Left cardiac atrium (tissue), 4 donors: ENCODE measurements at regions not wholly inside any gene's neighbourhood (a gene's known extent, or its start where the extent isn't known, plus 50 kb on each side); places are given as distances from the start of the nearest gene placed in this dataset.
"Not testable (repeated sequence)": the region's sequence is repeated elsewhere in the genome, so short reads cannot be mapped to it uniquely, and the experiment has no call there.

Experiments
- ATAC-seq, 2 donors: fragments of 200-7000 bp; cut with Tn5 transposase; one replicate each; pipeline ENCODE4 v1.9.1; 2020; ENCODE audit warnings: mild to moderate bottlenecking in 2 of 2, moderate library complexity in 2 of 2
- DNase-seq: peaks from one replicate; pipeline ENCODE4 v3.0.0-alpha.2; 2020
- intact Hi-C, 2 donors: fragments of 100-400 bp; cut with DNase I; formaldehyde crosslinking; loops; one replicate each; pipeline versions ENCODE4 v1.14.1 to v1.15.1; 2022 to 2023
- donor health status: DM: no; HTN: yes; CAD: no.
- donor health status: DM: no; HTN: yes; CAD: no; lungs with severe emphysema.
- donor health status: DM: yes; HTN: yes; CAD: no.
- donor health status: Dilated cardiomyopathy.

- intact Hi-C loops: no loop called here
- DNase-seq: no peak
- no peak for ATAC-seq
Observed at GRCh38 chr4:36568575-36568974, 287.2 kb downstream of the DTHD1 start.

- DNase-seq (no peak), ATAC-seq (no peak)
- intact Hi-C loops: no loop called here
Observed at GRCh38 chr4:36573441-36573840, 292.0 kb downstream of the DTHD1 start.

- no peak for ATAC-seq
- DNase-seq: no peak
- intact Hi-C loops: no loop called here
Observed at GRCh38 chr4:36574816-36575215, 293.4 kb downstream of the DTHD1 start.

GRCh38 chr4:36582198-36582597 is 300.8 kb downstream of the DTHD1 start:
- intact Hi-C loops: no loop called here
- ATAC-seq (no peak), DNase-seq (no peak)

GRCh38 chr4:36587909-36588472 is 306.6 kb downstream of the DTHD1 start:
- DNase-seq (no peak), ATAC-seq (no peak)
- intact Hi-C loops: no loop called here

GRCh38 chr4:36590343-36590742 is 308.9 kb downstream of the DTHD1 start:
- no peak for ATAC-seq
- DNase-seq: no peak
- intact Hi-C loops: no loop called here

- no peak for ATAC-seq
Observed at GRCh38 chr4:36601864-36602495, 320.6 kb downstream of the DTHD1 start.

GRCh38 chr4:36609661-36610060 is 328.2 kb downstream of the DTHD1 start:
- ATAC-seq: peak in 1 of 2 donors; percentile 91
- DNase-seq: no peak
- intact Hi-C loops: no loop called here

More at GRCh38 chr4:36601864-36602495, 320.6 kb downstream of the DTHD1 start:
- DNase-seq: no peak
- intact Hi-C loops: no loop called here

GRCh38 chr4:36610628-36611027 is 329.2 kb downstream of the DTHD1 start:
- intact Hi-C loops: no loop called here
- ATAC-seq (no peak), DNase-seq (no peak)

- intact Hi-C loops, DNase-seq: not testable (repeated sequence)
- ATAC-seq: peak in 1 of 2 donors; percentile 25
Observed at GRCh38 chr4:36613142-36613541, 331.7 kb downstream of the DTHD1 start.

GRCh38 chr4:36614011-36614410 is 332.6 kb downstream of the DTHD1 start:
- no peak for DNase-seq
- ATAC-seq: peak in 1 of 2 donors; percentile 64
- intact Hi-C loops: no loop called here

GRCh38 chr4:36618102-36618501 is 336.7 kb downstream of the DTHD1 start:
- no peak for DNase-seq
- ATAC-seq: no peak
- intact Hi-C loops: no loop called here

GRCh38 chr4:36624030-36624429 is 342.6 kb downstream of the DTHD1 start:
- no peak for ATAC-seq
- intact Hi-C loops: no loop called here
- DNase-seq: no peak

- no peak for ATAC-seq
Observed at GRCh38 chr4:36638273-36638811, 356.9 kb downstream of the DTHD1 start.

GRCh38 chr4:36640876-36641275 is 359.5 kb downstream of the DTHD1 start:
- intact Hi-C loops: no loop called here

More at GRCh38 chr4:36638273-36638811, 356.9 kb downstream of the DTHD1 start:
- DNase-seq: no peak
- intact Hi-C loops: no loop called here

GRCh38 chr4:36651253-36651652 is 369.8 kb downstream of the DTHD1 start:
- DNase-seq (no peak), ATAC-seq (no peak)
- intact Hi-C loops: no loop called here

More at GRCh38 chr4:36640876-36641275, 359.5 kb downstream of the DTHD1 start:
- ATAC-seq (no peak), DNase-seq (no peak)

GRCh38 chr4:36652857-36653256 is 371.4 kb downstream of the DTHD1 start:
- intact Hi-C loops: no loop called here
- no peak for ATAC-seq
- no peak for DNase-seq

GRCh38 chr4:36665985-36666527 is 384.6 kb downstream of the DTHD1 start:
- no peak for ATAC-seq
- intact Hi-C loops: no loop called here
- DNase-seq: no peak

- ATAC-seq: no peak
- intact Hi-C loops: no loop called here
- no peak for DNase-seq
Observed at GRCh38 chr4:36675436-36675835, 394.0 kb downstream of the DTHD1 start.

- DNase-seq: no peak
- intact Hi-C loops: no loop called here
- ATAC-seq: peak in 1 of 2 donors; percentile 48
Observed at GRCh38 chr4:36676139-36677050, 395.0 kb downstream of the DTHD1 start.
